HFFc6 (cell line): ENCODE measurements at regions not wholly inside any gene's neighbourhood (a gene's known extent, or its start where the extent isn't known, plus 50 kb on each side); places are given as distances from the start of the nearest gene placed in this dataset.
"Not testable (repeated sequence)": the region's sequence is repeated elsewhere in the genome, so short reads cannot be mapped to it uniquely, and the experiment has no call there.

Experiments used
- DNase-seq: peaks from one replicate; pipeline ENCODE4 v3.0.0-alpha.2; 2018
- H3K27ac Mint-ChIP-seq: 2 replicates; pipeline ENCODE4 v1.8.0; 2020; ENCODE audit warnings: mild to moderate bottlenecking, mixed read lengths
- H3K27me3 Mint-ChIP-seq: 2 replicates; pipeline ENCODE4 v1.8.0; 2021; ENCODE audit warnings: mild to moderate bottlenecking, moderate library complexity, mixed read lengths; ENCODE audit not compliant: insufficient read depth
- H3K36me3 Mint-ChIP-seq: 2 replicates; pipeline ENCODE4 v1.8.0; 2021; ENCODE audit warnings: low read depth, mixed read lengths
- H3K4me1 Mint-ChIP-seq: 2 replicates; pipeline ENCODE4 v1.8.0; 2020; ENCODE audit warnings: low read depth, mixed read lengths
- H3K4me3 Mint-ChIP-seq: 2 replicates; pipeline ENCODE4 v1.8.0; 2020; ENCODE audit warnings: mild to moderate bottlenecking, moderate library complexity, mixed read lengths
- H3K9me3 Mint-ChIP-seq: 2 replicates; pipeline ENCODE4 v1.8.0; 2020; ENCODE audit warnings: mild to moderate bottlenecking, mixed read lengths
- TF ChIP-seq, protein P1 (sequence below): fragments of 200-600 bp; sonication (generic); IDR thresholded peaks from 2 replicates; pipeline ENCODE4 v1.5.0; 2021; ENCODE audit warnings: antibody characterized with exemption, mild to moderate bottlenecking

DNA sequence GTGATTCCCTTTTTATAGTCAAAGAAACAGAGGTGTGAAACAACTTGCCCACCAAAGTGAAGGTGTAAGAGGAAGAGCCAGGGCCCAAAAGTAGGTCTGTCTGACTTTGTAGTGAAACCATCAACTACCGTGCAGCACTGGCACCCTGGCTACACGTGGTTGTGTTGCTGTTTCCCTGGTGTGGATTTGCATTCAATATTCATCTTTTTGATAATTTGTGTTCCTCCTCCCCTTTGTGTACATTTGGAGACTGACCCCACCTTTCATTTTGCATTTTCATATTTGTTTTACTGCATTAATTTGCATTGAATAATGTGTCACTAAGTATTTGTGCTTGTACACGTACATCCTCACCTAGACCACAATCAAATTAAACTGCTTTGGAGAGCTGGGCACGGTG lies 873.8 kb upstream of the WWC1 start:
- TF ChIP-seq, protein P1, sequence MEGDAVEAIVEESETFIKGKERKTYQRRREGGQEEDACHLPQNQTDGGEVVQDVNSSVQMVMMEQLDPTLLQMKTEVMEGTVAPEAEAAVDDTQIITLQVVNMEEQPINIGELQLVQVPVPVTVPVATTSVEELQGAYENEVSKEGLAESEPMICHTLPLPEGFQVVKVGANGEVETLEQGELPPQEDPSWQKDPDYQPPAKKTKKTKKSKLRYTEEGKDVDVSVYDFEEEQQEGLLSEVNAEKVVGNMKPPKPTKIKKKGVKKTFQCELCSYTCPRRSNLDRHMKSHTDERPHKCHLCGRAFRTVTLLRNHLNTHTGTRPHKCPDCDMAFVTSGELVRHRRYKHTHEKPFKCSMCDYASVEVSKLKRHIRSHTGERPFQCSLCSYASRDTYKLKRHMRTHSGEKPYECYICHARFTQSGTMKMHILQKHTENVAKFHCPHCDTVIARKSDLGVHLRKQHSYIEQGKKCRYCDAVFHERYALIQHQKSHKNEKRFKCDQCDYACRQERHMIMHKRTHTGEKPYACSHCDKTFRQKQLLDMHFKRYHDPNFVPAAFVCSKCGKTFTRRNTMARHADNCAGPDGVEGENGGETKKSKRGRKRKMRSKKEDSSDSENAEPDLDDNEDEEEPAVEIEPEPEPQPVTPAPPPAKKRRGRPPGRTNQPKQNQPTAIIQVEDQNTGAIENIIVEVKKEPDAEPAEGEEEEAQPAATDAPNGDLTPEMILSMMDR = no peak
- H3K4me3 Mint-ChIP-seq = no peak overlapping the region
- H3K27ac Mint-ChIP-seq = no peak overlapping the region
- H3K4me1 Mint-ChIP-seq = no peaks in the 10 kb centered on the region
- no peaks in the 10 kb centered on the region for H3K36me3 Mint-ChIP-seq
- no peaks in the 10 kb centered on the region for H3K27me3 Mint-ChIP-seq
- no peak for DNase-seq
- H3K9me3 Mint-ChIP-seq = no peaks in the 10 kb centered on the region

DNA sequence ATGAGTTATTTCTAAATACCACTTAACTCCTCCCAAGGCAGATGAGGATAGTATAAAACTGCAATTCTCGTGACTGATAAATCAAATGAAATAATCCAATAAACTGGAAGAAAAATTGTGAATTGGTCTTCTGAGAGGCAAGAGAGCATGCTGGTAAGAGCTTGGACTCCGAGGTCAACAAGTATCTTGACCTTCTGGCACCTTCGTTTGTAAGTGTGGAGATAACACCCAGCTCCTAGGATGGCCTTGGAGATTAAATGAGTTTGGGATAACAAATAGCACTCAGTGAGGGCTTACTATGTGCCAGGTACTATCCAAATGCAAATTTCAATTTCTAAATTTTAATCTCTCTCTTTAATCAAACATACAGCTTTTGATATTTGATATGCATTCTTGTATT lies 866.3 kb upstream of the WWC1 start:
- no peaks in the 10 kb centered on the region for H3K4me1 Mint-ChIP-seq
- H3K4me3 Mint-ChIP-seq = no peak overlapping the region
- no peaks in the 10 kb centered on the region for H3K9me3 Mint-ChIP-seq
- no peaks in the 10 kb centered on the region; the same call in 1 of the 2 replicates for H3K36me3 Mint-ChIP-seq
- H3K27ac Mint-ChIP-seq = no peak overlapping the region
- H3K27me3 Mint-ChIP-seq = peaks cover 2% of the 10 kb centered on the region; the same call in 1 of the 2 replicates
- TF ChIP-seq, protein P1 = no peak
- DNase-seq = no peak

DNA sequence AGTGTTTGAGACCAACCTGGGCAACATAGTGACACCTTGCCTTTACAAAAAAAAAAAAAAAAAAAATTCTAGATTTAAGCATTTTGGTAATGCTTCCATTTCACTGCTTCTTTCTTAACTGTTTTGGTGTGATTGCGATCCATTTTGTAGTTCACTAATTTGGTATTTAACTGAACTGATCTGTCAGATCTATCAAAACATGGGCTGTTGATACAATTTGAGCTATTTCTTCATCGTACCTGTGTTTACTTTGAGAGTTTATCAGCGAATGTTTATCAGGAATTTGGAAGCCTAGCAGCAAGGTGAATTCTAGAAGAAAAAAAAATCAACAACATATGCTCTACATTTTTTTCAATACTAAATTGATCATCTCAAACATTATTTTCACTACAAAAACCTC lies 864.9 kb upstream of the WWC1 start:
- no peak overlapping the region for H3K27ac Mint-ChIP-seq
- DNase-seq = no peak
- TF ChIP-seq, protein P1 = no peak
- H3K36me3 Mint-ChIP-seq = no peaks in the 10 kb centered on the region; the same call in 1 of the 2 replicates
- H3K27me3 Mint-ChIP-seq = peaks cover 2% of the 10 kb centered on the region; the same call in 1 of the 2 replicates
- H3K4me1 Mint-ChIP-seq = no peaks in the 10 kb centered on the region
- no peak overlapping the region for H3K4me3 Mint-ChIP-seq
- H3K9me3 Mint-ChIP-seq = no peaks in the 10 kb centered on the region

DNA sequence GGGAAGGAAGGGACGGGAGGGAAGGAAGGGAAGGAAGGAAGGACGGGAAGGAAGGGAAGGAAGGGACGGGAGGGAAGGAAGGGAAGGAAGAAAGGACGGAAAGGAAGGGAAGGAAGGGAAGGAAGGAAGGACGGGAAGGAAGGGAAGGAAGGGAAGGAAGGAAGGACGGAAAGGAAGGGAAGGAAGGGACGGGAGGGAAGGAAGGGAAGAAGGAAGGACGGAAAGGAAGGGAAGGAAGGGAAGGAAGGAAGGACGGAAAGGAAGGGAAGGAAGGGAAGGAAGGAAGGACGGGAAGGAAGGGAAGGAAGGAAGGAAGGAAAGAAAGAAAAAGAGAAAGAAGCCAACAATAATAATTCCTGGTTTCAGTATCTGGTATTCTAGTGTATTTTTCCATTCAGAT lies 863.8 kb upstream of the WWC1 start:
- H3K27ac Mint-ChIP-seq, H3K9me3 Mint-ChIP-seq, H3K36me3 Mint-ChIP-seq, H3K4me1 Mint-ChIP-seq, H3K27me3 Mint-ChIP-seq, H3K4me3 Mint-ChIP-seq, DNase-seq: not testable (repeated sequence)

DNA sequence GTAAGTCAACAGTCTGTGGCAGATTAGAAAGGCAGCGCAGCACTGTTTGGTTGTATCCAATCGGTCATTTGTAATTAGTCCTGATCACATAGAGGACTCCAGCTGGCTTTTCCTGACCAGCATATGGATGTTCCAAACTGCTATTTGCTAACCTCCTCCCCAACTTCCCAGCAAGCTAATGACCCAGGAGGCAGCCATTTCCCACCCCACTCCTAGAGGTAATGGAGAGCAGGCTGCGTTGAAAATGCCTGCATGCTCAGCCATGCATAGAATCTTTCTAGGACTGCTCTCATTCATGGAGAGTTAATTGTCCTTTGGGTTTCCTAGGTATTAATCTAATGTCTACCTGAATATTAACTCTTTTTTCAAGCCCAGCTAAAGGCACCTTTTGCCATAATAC lies 850.6 kb upstream of the WWC1 start:
- no peak overlapping the region for H3K4me3 Mint-ChIP-seq
- no peaks in the 10 kb centered on the region for H3K36me3 Mint-ChIP-seq
- H3K4me1 Mint-ChIP-seq = no peaks in the 10 kb centered on the region
- TF ChIP-seq, protein P1 = no peak
- no peaks in the 10 kb centered on the region; the same call in 1 of the 2 replicates for H3K27me3 Mint-ChIP-seq
- no peak overlapping the region for H3K27ac Mint-ChIP-seq
- no peak for DNase-seq
- H3K9me3 Mint-ChIP-seq = peaks cover 6% of the 10 kb centered on the region; the same call in 1 of the 2 replicates

DNA sequence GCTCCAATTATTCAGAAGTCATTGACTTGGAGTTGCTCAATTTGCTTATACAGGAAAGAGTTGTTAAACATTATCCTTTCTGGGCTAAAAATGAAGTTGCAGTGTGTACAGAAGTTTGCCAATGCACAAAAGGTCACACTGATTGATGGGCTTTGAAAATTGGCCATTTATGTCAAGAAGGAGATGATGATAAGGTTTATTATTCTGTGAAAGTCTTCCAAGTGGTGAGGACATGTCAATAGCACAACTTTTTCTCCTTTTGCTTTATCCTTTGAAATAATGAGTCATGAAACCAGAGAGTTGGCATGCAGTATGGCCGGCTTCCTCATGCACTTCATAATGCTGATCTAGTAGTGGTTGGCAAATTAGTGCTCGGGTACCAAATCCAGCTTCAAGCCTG lies 848.5 kb upstream of the WWC1 start:
- no peaks in the 10 kb centered on the region for H3K4me1 Mint-ChIP-seq
- no peak for DNase-seq
- H3K4me3 Mint-ChIP-seq = no peak overlapping the region
- no peaks in the 10 kb centered on the region; the same call in 1 of the 2 replicates for H3K9me3 Mint-ChIP-seq
- H3K36me3 Mint-ChIP-seq = no peaks in the 10 kb centered on the region
- no peak overlapping the region for H3K27ac Mint-ChIP-seq
- TF ChIP-seq, protein P1 = no peak
- H3K27me3 Mint-ChIP-seq = no peaks in the 10 kb centered on the region; the same call in 1 of the 2 replicates
